COLO829 (cell line): ENCODE measurements at regions not wholly inside any gene's neighbourhood (a gene's known extent, or its start where the extent isn't known, plus 50 kb on each side); places are given as distances from the start of the nearest gene placed in this dataset.
"Not testable (repeated sequence)": the region's sequence is repeated elsewhere in the genome, so short reads cannot be mapped to it uniquely, and the experiment has no call there.

Source experiments
- DNase-seq: peaks from one replicate; pipeline ENCODE4 v3.0.0; 2012; ENCODE audit warnings: low spot score

- no peak for DNase-seq
Measured at GRCh38 chr10:53534428-53534827, 761.8 kb upstream of the MBL2 start.

DNA sequence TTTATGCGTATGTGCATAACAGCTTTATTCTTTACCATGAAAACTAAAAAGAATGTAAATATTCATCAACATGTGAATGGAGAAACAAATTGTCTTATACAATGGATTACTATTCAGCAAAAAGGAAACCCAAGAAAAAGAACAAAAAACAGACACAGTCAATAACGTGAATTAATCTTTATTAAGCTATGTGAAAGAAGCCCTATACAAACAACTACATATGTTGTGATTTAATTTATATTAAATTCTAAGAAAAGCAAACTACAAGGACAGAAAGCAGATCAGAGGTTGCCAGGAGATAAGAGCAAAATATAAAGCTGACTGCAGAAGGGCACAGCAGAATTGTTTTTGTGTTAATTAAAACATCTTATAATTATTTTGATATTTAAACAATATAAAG, 756.4 kb upstream of the MBL2 start:
- DNase-seq = no peak

- DNase-seq = no peak
Measured at GRCh38 chr10:53521046-53521445, 748.5 kb upstream of the MBL2 start.

GRCh38 chr10:53508197-53508596, 735.6 kb upstream of the MBL2 start:
- no peak for DNase-seq

DNA sequence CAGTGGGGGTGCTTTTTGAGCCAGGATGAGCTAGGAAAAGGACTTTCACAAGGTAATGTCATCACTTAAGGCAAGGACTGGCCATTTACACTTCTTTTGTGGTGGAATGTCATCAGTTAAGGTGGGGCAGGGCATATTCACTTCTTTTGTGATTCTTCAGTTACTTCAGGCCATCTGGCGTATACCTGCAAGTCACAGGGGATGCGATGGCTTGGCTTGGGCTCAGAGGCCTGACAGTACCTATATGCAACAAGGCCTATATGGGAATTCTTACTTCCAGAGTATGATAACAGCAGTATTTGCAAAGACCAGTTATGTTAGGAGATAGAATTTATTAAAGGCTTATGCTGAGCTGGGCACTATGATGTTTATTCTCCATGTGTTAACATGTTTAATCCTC, 731.9 kb upstream of the MBL2 start:
- DNase-seq = not testable (repeated sequence)

DNA sequence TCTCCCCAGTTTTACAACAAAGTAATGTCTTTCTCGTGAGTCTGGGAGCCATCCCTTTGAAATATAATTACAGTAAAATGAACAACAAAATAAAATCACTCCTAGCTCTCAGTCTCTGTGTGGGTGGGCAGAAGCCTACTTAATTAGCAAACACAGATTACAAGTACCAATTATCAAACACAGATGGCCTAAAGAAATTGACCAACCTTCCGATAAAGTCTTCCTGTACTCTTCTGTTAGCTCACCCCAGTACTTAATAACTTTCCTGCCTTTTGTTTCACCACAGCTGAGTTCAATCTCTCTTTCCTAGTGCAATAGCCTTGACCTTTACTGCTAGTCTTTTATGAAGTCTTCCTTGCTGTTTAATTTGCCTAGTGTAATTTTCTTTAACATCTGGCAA, 719.2 kb upstream of the MBL2 start:
- DNase-seq = no peak

- no peak for DNase-seq
Measured at GRCh38 chr10:53490553-53490952, 718.0 kb upstream of the MBL2 start.

- DNase-seq = no peak
Measured at GRCh38 chr10:53489335-53490182, 717.0 kb upstream of the MBL2 start.

GRCh38 chr10:53487019-53487983, 714.7 kb upstream of the MBL2 start:
- DNase-seq = no peak

- DNase-seq = not testable (repeated sequence)
Measured at GRCh38 chr10:53485422-53485821, 712.8 kb upstream of the MBL2 start.

DNA sequence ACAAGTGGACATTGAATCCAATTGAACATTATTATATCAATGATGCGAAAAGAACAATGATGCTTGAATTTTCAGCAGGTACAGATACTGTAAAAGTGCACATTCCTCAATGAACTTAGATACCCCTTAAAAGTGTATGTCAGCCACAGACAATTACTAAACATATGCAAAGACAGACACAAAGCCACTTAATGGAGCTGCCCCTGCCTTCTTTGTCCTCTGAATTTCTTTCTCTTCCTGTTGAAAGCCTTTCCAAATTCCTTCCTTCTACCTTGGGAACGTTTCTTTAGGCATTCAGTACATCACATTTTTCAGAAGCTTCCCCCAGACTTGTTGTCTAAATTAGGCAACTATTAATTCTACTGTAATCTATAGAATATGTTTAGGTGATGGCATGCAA, 706.8 kb upstream of the MBL2 start:
- DNase-seq = no peak

DNA sequence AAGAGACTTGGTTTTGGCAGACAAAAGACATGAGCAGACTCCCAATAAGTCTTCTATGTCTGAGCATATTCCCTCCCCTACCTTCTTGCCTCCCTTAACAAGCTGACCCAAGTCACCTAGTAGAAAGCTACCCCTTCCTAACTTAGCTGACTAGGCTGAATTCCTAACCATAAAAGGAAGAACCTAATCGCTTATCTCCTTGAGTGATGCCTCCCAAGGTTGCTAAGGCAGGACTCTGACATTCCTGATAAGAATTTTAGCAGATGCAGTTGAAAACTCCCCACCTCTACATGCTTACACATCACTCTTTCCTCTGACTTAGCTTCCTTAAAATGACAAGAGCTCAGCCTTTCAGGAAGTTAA, 704.7 kb upstream of the MBL2 start:
- DNase-seq = no peak

DNA sequence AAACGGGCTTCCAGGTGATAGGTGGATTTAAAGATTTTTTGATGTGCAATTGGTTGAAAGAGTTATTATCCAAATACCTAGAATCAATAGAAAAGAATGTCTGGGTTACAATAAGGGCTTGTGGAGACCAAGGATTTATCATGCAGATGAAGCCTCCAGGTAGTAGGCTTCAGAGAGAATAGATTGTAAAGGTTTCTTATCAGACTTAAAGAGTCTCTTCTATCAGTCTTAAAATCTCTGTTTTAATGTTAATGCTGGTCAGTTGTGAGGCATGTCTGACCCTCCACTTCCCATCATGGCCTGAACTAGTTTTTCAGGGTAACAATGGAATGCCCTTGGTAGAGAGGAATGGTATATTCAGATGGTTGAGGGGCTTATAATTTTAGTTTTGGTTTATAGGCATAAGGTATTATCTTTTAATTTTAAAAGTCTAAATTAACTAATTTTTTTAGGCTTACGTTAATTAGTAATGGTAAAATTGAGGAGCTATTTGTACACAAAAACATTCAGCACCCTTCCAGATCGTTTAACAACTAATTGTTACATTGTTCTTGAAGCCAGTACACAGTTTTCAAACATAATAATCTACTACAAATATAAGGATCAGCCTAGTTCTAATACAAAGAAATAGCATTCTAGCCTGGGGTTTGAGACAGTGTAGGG, 704.2 kb upstream of the MBL2 start:
- DNase-seq = no peak

- no peak for DNase-seq
Measured at GRCh38 chr10:53469383-53469782, 696.8 kb upstream of the MBL2 start.

DNA sequence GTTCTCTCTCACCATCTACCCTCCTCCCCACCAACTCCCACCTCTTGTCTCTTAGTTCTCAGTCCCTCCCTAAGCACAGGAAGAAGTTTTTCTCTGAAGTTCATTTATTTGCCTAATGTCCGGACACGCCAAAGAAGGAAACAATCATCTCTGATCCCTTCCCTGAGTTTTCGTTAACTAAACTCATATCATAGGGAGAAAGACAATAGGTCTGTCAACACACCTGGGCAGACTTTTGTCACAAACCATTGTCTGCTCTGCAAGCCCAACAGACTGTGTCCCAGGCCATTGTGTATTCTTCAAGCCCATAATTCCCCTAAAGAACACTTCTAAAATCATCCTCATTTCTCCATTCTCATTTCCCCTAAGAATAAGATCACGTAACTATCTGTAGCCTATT, 691.0 kb upstream of the MBL2 start:
- no peak for DNase-seq

DNA sequence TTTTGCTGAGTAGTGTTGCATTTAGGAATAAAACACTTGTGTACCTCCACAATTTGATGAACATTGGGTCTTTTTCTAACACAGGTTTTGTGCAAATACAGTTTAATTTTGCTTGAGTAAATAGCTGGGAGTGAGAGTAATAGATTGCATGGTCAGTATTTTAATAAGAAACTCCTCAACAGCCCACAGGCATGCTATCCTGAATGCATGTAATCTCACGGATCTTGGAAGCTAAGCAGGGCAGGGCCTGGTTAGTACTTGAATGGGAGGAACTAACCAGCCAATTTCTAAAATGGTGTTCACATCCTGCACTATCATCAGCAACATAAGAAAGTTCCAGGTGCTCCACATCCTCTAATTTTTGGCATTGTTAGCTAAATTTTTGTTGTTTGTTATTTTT, 685.4 kb upstream of the MBL2 start:
- DNase-seq = no peak

DNA sequence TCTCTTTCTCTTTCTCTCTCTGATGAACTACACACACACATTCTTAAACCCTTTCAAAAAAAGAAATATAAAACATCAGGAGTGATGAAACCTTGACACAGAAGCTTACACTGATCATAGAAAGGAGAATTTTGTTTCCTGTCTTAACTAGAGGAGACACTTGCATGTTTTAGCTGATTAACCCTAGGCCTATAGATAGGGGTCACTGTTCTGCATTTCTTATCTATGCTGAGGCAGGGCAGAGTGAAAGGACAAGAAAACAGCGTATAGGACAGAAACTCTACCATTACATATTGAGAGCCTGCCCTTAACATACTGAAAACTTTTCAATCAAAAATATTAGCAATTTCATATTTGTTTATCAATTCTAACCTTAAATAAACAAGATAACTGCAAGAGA, 680.6 kb upstream of the MBL2 start:
- no peak for DNase-seq

DNA sequence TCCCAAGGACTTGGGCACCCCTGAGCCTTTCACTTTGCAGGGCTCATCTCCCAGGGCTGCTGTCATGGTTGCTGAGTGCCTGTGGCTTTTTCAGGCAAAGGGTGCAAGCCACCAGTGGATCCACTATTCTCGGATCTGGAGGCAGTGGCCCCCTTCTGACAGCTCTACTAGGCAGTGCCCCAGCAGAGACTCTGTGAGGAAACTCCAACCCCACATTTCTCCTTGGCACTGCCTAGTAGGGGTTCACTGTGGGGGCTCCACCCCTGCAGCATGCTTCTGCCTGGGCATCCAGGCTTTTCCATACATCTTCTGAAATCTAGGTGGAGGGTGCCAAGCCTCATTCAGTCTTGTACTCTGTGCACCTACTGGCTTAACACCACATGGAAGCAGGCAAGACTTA, 675.0 kb upstream of the MBL2 start:
- no peak for DNase-seq

- no peak for DNase-seq
Measured at GRCh38 chr10:53441843-53442242, 669.3 kb upstream of the MBL2 start.

GRCh38 chr10:53440601-53441000, 668.0 kb upstream of the MBL2 start:
- DNase-seq = no peak

DNA sequence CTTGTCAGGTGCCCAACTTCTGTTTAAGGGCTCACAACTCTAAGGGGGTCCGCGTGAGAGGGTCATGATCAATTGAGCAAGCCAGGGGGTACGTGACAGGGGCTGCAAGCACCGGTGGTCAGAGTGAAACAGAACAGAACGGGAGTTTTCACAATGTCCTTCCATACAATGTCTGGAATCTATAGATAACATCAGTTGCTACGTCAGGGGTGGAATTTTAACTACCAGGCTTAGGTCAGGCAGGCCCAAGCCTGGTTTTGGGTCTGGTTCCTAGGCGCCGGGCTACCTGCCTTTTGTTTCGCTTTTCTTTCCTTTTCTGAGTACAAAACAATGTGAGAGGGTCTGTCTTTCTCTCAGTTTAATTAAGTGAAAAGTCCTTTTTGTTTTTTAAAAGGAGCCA, 666.5 kb upstream of the MBL2 start:
- DNase-seq = not testable (repeated sequence)

DNA sequence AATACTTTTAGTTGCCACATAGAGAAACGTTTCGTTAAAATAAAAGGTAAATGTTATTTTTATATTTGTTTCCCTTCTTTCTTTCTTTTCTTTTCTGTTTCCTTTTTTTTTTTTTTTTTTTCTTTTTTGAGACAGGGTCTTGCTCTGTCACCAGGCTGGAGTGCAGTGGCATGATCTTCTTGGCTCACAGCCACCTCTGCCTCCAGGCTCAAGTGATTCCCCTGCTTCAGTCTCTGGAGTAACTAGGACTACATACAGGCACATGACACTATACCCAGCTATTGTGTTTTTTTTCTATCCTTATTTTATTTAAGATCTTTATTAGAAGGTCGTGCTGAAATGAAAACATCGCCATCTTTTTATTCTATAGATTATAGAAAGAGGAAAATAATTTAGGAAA, 661.8 kb upstream of the MBL2 start:
- DNase-seq = no peak

DNA sequence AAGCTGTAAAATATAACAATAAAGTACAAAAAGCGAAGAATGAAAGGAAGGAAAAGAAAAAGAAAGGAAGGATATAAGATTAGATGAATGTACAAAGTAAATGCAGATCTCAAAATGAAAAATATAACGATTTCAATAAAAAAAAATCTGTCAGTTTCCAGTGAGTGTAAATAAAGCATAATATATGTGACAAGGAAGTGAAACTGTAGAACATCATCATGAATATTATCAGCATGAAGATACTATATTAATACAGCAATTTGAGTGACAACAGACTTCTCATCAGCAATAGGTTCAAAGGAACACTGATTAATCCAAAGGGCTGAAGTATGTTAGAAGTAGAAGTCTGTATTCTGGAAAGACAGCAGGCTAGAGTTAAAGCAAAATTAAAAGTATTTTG, 659.5 kb upstream of the MBL2 start:
- no peak for DNase-seq
